Activated T-helper 17 cell treated with anti-CD3 and anti-CD28 coated beads, Interleukin-2, amount 50 U/mL, for 72 hours (primary cell): ENCODE measurements at regions not wholly inside any gene's neighbourhood (a gene's known extent, or its start where the extent isn't known, plus 50 kb on each side); places are given as distances from the start of the nearest gene placed in this dataset.
"Not testable (repeated sequence)": the region's sequence is repeated elsewhere in the genome, so short reads cannot be mapped to it uniquely, and the experiment has no call there.

Source experiments
- ATAC-seq: fragments of 150-1000 bp; cut with Tn5 transposase; replicated peaks from 2 replicates; pipeline ENCODE4 v1.10.0; 2021; ENCODE audit warnings: mild to moderate bottlenecking, moderate library complexity
- H3K27ac Mint-ChIP-seq: one replicate; pipeline ENCODE4 v1.8.0; 2022; ENCODE audit warnings: mixed read lengths
- H3K27me3 Mint-ChIP-seq: one replicate; pipeline ENCODE4 v1.8.0; 2022; ENCODE audit warnings: mixed read lengths
- H3K36me3 Mint-ChIP-seq: one replicate; pipeline ENCODE4 v1.8.0; 2022; ENCODE audit warnings: low read depth, mild to moderate bottlenecking, mixed read lengths
- H3K4me1 Mint-ChIP-seq: one replicate; pipeline ENCODE4 v1.8.0; 2022; ENCODE audit warnings: mixed read lengths
- H3K4me3 Mint-ChIP-seq: one replicate; pipeline ENCODE4 v1.8.0; 2022; ENCODE audit warnings: mild to moderate bottlenecking, mixed read lengths
- H3K9me3 Mint-ChIP-seq: one replicate; pipeline ENCODE4 v1.8.0; 2022; ENCODE audit warnings: mixed read lengths

- no peaks in the 10 kb centered on the region for H3K4me1 Mint-ChIP-seq
- ATAC-seq: no peak
- H3K27me3 Mint-ChIP-seq: peaks cover 55% of the 10 kb centered on the region
- H3K27ac Mint-ChIP-seq: no peak overlapping the region
- no peaks in the 10 kb centered on the region for H3K36me3 Mint-ChIP-seq
- no peaks in the 10 kb centered on the region for H3K9me3 Mint-ChIP-seq
- no peak overlapping the region for H3K4me3 Mint-ChIP-seq
These were observed 151.8 kb downstream of the PTPRU start for GRCh38 chr1:29388170-29388569.

DNA sequence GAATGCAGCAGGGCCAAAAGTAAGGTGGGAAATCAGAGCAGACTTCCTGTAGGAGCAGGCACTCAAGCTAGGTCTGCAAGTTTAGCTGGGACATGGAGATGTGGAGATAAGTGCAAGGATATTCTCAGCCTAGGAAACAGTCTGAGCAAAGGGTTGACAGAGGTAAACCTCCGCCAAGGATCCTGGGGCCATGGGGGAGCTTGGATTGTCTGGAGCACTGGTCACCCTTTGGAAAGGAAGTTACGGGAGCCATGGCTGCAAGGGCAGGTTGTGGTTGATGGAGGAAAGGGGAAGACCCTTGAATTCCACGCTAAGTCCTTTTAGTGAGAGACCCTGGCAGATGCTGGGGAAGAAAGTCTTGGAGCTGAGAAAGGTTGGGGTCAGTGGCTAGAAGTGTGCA, 150.9 kb downstream of the PTPRU start:
- Mint-ChIP-seq H3K9me3 (no peaks in the 10 kb centered on the region), H3K27ac (no peak overlapping the region), H3K27me3 (peaks cover 50% of the 10 kb centered on the region), H3K4me1 (no peaks in the 10 kb centered on the region), H3K4me3 (no peak overlapping the region), H3K36me3 (no peaks in the 10 kb centered on the region)
- ATAC-seq: no peak

- peaks cover 50% of the 10 kb centered on the region for H3K27me3 Mint-ChIP-seq
- not testable (repeated sequence) for ATAC-seq, H3K36me3 Mint-ChIP-seq, H3K4me3 Mint-ChIP-seq, H3K9me3 Mint-ChIP-seq, H3K27ac Mint-ChIP-seq, H3K4me1 Mint-ChIP-seq
These were observed 150.1 kb downstream of the PTPRU start for GRCh38 chr1:29386453-29386852.

DNA sequence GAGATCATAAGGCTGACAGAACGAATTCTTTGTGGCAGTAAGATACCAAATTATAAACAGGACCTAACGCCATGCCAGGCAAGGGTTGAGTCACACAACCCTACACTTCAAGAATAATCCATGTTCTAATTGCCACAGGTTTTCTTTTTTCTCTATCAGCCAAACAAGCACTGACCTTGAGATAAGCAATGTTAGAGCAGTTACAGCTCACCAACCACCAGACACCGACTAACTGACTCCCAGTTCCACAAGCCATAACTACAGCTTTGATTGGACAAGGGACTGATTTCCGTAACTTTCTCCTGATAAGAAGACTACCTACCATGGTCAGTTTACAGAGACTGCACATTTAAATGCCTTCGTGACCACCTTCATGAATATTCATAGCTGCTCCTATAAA, 149.6 kb downstream of the PTPRU start:
- no peak for ATAC-seq
- H3K9me3 Mint-ChIP-seq: no peaks in the 10 kb centered on the region
- H3K36me3 Mint-ChIP-seq: no peaks in the 10 kb centered on the region
- H3K4me3 Mint-ChIP-seq: no peak overlapping the region
- peaks cover 48% of the 10 kb centered on the region for H3K27me3 Mint-ChIP-seq
- no peaks in the 10 kb centered on the region for H3K4me1 Mint-ChIP-seq
- H3K27ac Mint-ChIP-seq: no peak overlapping the region

DNA sequence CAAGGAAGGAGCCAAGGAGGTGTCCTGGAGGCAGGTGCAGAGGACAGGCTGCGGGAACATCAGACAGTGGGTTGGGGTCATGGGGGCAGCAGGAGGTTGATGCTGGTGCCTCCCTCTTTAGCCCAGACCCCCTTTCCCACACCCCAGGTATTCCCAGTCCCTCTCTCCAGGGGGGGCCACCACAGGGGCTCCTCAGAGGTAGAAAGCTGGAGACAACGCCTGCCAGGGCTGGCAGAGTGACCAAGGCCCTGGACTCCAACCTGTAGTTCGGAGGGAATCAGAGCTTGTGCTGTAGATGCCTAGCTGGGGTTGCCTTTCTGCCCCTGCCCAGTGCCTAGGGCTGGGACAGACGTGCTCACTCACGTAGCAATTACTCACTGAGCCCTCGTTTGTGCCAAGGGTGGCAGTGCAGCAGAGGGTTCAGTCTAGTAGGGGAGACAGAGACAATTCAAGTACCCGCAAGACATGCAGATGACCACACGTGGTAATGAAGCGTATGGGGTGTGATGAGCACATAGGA, 148.2 kb downstream of the PTPRU start:
- no peak overlapping the region for H3K27ac Mint-ChIP-seq
- no peaks in the 10 kb centered on the region for H3K36me3 Mint-ChIP-seq
- peaks cover 43% of the 10 kb centered on the region for H3K27me3 Mint-ChIP-seq
- no peak for ATAC-seq
- H3K9me3 Mint-ChIP-seq: peaks cover under 1% of the 10 kb centered on the region
- no peak overlapping the region for H3K4me3 Mint-ChIP-seq
- H3K4me1 Mint-ChIP-seq: no peaks in the 10 kb centered on the region

DNA sequence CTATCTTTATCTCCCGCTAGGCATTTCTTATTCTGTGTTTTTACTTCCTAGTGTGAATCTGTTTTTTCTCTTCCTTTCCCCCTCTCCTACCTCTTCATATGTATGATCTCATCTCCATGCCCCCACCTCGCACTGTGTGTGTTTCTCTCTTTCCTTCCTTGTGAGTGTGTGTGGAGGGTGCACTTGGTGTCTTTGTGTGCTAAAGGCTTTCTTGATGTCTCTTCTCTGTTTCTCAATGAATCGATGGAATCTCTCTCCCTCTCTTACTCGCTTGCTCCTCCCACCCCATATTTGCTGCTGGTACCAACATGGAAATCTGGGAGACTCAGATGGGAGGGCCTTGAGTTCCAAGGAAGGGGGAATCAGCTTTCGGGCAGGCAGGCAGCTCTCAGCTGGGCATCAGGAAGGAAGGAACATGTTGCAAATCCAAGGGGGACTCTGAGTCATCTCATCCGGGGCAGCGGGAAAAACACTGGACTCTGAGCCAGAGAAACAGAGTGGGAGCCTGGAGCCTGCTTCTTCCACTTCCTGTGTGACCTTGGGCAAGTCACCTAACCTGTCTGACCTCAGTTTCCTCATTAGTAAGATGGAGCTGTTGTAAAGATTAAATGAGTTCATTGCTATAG, 147.5 kb downstream of the PTPRU start:
- Mint-ChIP-seq H3K4me3 (no peak overlapping the region), H3K36me3 (no peaks in the 10 kb centered on the region), H3K4me1 (no peaks in the 10 kb centered on the region), H3K9me3 (peaks cover 8% of the 10 kb centered on the region), H3K27me3 (peaks cover 46% of the 10 kb centered on the region), H3K27ac (no peak overlapping the region)
- ATAC-seq: no peak

DNA sequence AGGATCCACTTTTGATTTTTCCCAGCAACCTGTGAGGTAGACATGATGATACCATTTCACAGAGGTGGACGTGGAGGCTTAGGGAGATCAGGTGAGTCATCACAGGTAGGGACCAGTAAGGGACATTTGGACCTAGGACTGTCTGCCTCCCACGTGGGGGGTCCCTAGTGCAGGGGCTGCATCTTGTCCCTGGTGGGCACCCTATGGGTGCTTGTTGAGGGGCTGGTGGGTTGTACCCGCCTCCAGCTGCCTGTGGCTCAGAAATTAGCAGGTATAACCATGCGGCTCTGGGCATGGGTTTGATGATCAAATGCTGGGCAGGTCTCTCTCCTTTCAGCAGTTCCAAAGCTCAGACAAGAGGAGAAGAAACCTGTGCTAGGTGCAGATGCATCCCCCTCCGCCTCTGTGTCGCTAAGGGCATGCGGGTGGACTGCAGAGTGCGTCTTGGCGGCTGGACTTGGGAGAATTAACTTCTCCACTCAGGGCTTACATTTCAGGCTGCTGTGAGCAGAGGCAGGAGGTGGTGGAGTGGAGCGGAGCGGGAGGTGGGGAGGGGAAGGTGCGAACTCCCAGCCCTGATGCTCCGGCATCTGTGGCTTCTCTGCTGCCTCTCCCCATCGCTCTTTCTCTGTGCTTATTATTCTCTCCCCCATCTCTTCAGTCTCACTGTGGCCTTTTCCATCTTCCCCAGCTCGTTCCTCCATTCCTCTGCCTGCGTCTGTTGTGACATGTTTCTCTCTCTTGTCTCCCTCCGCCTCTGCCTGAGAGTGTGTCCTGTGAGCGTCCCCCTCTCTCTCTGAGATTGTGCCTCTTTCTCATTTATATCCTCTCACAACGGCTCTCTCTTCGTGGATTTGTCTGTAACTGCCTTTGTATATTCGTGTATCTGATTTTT, 146.8 kb downstream of the PTPRU start:
- ATAC-seq: no peak
- Mint-ChIP-seq H3K36me3 (no peaks in the 10 kb centered on the region), H3K9me3 (peaks cover 11% of the 10 kb centered on the region), H3K27ac (no peak overlapping the region), H3K4me3 (no peak overlapping the region), H3K4me1 (no peaks in the 10 kb centered on the region), H3K27me3 (peaks cover 40% of the 10 kb centered on the region)

GRCh38 chr1:29381426-29381825, 145.1 kb downstream of the PTPRU start:
- no peak overlapping the region for H3K27ac Mint-ChIP-seq

DNA sequence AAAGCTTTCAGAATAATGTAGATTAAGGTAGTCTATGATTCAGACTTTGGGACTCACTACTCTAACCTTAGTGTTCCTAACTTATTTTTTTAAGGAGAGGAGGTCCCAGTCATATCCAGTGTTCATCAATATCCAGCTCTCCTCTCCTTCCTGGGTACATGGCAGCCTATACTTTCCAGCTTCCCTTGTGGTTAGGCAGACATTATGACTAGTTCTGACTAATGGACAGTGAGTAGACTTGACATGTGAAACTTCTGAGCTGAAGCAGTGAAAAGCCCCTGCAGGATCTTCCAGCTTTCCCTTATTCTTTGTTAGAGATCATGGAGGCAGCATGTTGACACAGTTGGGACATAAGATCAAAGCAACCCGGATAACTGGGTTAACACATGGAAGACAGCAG, 144.2 kb downstream of the PTPRU start:
- Mint-ChIP-seq H3K27ac (no peak overlapping the region), H3K27me3 (peaks cover 39% of the 10 kb centered on the region), H3K36me3 (no peaks in the 10 kb centered on the region), H3K4me3 (no peak overlapping the region), H3K4me1 (no peaks in the 10 kb centered on the region), H3K9me3 (peaks cover 15% of the 10 kb centered on the region)
- ATAC-seq: no peak

More at GRCh38 chr1:29381426-29381825, 145.1 kb downstream of the PTPRU start:
- no peak for ATAC-seq
- H3K9me3 Mint-ChIP-seq: peaks cover 11% of the 10 kb centered on the region
- H3K36me3 Mint-ChIP-seq: no peaks in the 10 kb centered on the region
- peaks cover 36% of the 10 kb centered on the region for H3K27me3 Mint-ChIP-seq
- H3K4me1 Mint-ChIP-seq: no peaks in the 10 kb centered on the region
- no peak overlapping the region for H3K4me3 Mint-ChIP-seq

GRCh38 chr1:29379443-29380073, 143.2 kb downstream of the PTPRU start:
- Mint-ChIP-seq H3K27ac (no peak overlapping the region), H3K4me3 (no peak overlapping the region), H3K9me3 (peaks cover 16% of the 10 kb centered on the region), H3K4me1 (no peaks in the 10 kb centered on the region), H3K27me3 (peaks cover 45% of the 10 kb centered on the region), H3K36me3 (no peaks in the 10 kb centered on the region)
- ATAC-seq: no peak
